SIG-M5 treated with dmso at 0.1 percent for 504 hours (cell line): ENCODE measurements at regions not wholly inside any gene's neighbourhood (a gene's known extent, or its start where the extent isn't known, plus 50 kb on each side); places are given as distances from the start of the nearest gene placed in this dataset.

ENCODE experiments used
- DNase-seq: peaks from one replicate; lab custom pipeline; 2025; ENCODE audit not compliant: unreplicated experiment; lab: John Stamatoyannopoulos, UW

DNA sequence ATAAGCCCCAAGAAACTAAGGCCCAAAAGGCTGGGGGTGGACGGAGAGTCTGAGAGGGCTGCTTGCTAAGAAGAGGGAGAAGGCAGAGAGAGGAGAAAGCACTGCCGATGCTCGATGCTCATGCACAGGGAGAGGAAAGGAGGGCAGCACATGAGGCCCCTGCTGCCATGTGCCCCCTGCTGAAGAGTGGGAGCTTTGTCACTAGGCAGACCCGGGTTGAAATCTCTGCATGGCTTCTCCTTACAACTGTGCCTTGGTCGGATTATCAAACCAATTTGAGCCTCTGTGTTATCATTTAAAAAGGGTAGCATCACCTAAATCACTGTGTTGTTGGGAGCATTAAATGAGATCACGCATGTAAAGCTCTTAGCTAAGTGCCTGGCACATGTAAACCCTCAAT is 330.5 kb downstream of the NXPE2 start:
- DNase-seq = no peak

DNA sequence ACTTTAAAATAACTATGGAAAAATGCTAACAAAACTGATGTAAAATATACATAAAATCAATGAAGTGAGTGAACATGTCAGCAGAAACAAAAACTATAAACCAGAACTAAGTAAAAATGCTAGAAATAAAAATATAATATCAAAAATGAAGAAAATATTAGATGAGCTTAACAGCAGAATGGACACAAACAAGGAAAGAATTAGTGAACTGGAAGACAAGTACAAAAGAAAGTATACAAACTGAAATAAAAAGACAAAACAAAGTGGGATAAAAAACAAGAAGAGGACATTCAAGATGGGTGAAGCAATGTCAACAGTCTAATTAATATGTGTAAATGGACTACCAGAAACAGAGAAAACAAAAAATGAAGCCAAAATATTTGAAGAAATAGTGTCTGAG is 339.2 kb downstream of the NXPE2 start:
- DNase-seq = no peak

DNA sequence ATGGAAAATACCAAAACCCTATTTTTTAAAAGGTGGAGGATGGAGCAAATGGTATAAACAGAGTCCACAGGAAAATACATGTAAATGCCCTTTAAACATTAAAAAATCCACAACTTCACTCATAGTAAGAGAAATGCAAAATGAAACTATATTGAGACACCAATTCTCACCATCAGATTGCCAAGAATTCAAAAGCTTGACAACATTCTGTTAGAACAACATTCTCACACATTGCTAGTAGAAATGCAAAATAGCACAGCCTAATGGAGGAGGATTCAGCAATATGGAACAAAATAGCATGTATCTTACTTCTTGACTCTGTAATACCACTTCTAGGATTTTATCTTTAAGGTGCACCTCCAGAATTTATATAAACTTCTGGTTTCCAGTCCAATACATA is 351.8 kb downstream of the NXPE2 start:
- no peak for DNase-seq

DNA sequence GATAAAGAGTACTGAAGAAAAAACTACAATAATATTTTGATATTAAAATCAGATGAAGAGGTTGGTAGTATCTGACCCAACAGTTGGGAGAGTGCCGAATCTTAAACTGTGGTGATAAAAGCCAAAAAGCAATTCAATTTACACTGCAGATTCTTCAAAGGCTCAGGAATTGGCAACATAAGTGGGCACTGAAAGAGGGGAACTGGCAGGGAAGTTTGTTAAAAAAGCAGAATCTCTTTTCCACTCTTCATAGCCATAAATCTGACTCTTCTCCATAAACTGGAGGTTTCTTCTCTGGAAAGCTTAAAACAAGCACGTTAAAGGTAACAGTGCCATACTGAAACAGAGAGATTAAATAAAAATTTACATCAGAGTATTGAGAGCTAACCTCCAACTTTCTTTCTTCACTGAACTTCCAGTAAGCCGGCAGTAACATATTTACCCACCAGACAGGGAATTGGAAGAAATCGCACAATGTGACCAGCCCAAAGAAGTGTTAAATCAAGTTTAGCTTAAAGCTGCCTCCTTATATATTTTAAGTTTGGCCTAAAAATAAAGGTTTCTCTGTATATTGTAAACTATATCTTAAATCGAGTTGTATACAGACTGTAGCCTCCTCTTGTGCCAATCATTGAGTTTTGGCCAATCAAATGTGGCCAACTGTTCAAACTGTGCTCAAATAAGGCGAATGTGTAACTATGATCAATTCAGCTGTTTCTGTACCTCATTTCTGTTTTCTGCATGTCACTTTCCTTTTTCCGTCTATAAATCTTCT is 358.3 kb downstream of the NXPE2 start:
- no peak for DNase-seq

DNA sequence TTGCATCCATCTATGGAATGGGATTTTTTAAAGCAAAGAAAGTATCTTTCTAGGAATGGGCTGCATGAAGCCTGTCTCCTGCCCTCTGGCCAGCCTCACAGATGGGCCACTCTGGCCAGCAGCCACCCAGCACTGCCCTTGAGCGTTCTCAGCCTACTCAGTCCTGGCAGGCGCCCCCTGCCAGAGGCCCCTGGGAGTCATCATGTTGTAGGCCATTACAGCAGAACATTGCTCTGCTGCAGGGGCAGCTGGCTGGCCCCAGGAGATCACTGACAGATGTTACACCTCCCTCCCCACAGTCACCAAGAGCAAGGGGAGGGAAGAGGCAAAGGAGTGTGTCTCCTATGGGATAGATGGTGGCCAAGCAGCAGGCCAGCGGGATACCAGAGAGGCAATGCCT is 363.7 kb downstream of the NXPE2 start:
- DNase-seq = no peak

DNA sequence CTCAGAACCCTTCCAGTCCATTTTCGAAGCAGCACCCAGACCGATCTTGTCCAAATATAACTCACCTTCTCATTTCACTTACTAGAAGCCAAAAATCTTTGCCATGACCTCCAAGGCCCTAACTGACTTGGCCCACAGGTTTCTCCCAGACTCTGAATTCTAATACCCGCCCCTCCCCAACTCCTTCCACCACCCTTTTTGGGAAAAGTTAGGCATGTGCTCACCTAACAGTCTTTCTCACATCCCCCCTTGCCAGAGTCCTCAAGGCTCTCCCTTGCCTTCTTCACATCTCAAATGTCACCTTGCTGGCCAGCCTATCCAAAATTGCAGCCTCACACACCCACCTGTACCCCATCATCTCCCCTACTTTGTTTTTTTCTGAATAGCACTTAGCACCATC is 369.3 kb downstream of the NXPE2 start:
- no peak for DNase-seq

DNA sequence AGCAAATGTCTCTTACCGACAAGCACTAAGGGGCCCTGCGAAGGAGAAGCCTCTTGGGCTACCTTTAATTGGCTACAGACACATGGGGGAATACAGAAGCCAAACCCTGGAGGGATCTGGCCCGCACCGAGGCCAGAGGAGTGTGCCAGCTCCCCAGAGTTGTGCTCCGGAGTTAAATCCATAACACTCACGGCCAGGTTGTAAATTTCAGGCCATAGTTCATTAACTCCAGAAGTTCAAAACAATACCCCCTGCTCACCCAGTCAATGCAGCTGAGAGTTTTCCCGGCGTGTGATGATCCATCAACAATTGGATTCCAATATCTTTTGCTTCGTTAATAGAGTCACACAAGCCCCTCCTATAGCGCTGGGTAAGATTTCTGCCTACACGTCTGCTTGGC is 371.5 kb downstream of the NXPE2 start:
- DNase-seq = no peak

DNA sequence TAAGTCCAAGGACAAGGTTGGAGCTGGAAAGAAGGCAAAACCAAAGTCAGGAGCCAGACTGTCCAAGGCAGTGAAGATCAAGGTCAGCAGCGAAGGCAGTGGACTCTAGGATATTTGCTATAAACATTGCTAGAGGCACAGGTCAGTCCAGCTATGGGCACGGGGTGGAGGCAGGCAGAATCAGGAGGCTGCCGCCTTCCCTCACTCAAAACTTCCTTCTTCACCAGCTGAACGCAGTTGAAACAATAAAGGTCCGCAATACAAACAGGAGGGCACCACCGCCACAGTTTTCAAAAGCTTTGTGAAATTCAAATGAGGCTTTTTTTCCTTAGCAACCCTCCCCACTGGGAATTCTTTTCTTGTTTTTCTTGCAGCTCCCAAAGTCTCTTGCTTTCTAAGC is 372.4 kb downstream of the NXPE2 start:
- DNase-seq = no peak

DNA sequence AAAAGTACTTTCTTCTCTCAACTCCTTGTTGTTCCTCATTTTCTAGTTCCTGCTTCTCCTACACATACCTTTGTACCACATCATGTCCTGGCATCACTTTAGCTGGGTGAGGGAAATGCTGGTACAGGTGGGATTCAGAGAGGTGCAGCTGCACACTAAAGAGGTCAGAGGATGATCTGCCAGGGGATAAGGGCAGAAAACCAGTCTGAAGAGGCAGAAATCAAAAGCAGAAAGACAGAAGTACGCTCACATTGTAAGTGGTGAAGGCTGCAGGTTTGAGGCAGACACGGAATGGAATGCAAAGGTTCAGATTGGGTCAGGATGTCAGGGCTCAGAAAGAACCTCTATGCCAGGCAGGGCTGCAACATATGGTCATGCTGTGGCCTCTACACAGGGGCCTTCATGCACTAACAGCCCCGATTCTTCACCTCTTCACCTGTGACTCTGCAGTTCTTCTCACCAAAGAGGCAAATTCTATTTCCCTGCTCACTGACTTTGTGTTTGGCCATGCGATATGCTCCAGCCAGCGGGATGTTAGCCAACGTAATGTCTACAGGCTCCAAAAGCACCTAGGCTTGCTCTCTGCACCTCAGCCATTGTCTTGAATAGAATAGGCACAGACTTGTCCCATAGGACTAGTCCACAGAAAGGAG is 373.7 kb downstream of the NXPE2 start:
- DNase-seq = no peak

DNA sequence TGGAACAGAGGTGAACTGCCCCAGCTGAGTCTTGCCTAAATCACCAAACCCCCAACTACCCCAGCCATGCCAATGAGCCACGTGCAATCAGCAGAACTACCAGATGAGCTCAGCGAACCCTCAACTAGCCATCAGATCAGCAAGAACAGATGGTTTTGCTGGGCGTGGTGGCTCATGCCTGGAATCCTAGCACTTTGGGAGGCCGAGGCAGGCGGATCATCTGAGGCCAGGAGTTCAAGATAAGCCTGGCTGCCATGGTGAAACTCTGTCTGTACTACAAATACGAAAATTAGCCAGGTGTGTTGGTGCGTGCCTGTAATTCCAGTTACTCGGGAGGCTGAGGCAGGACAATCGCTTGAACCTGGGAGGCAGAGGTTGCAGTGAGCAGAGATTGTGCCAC is 374.3 kb downstream of the NXPE2 start:
- no peak for DNase-seq

DNA sequence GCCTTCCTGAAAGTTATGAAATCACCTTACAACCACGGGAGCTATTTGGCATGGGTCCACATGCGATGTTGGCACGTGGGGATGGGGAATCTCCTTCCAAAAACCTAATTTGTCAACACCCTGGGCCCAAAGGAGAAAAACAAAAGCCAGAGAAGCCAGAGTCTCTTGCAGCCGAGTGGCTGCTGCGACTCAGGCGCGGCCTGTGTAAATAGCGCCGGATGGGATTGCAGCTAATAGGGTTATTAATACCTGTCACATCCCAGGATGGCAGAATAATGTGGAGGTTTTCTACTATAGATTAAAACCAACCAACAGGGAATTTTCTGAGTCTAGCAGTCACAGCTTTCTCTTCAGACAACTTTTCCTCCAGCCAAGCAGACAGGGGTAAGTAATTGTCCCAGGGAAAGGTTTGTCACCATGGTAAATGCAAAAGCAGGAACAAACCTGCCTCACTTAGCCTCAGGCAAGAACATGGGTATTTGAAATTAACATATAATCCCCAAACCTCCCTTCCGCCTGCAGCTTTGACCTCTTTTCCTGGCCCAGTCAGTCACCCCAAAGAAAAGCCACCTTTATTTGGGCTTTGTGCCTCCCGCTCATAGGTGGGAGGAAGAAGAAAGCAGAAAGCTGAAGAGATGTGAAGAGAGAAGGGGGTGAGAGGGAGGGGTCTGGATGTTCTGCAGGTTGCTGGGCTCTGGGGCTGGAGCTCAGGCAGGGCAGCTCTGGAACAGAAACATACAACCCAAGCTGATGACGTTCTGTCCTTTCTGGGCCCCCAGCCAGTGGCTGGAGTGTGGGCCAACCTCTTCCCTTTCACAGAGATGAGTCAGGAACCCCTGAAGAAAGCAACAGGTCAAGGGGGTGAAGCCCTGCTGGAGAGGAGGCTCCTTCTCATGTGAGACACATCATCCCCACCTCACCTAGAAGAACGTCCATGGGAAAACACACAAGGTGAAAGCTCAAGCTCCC is 376.5 kb downstream of the NXPE2 start:
- DNase-seq = no peak

DNA sequence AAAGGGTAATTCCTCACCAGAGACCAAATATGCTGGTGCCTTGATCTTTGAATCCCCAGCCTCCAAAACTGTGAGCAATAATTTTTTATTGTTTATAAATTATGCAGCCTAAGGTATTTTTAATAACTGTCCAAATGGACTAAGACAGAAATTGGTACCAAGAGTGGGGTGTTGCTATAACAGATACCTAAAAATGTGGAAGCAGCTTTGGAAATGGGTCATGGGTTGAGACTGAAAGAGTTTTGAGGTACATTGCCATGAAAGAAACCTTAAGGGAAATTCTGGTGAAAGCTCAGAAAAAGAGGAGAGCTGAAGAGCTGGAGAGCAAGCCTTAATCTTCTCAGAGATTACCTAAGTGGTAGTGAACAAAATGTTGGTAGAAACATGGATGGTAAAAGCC is 378.2 kb downstream of the NXPE2 start:
- DNase-seq = no peak

DNA sequence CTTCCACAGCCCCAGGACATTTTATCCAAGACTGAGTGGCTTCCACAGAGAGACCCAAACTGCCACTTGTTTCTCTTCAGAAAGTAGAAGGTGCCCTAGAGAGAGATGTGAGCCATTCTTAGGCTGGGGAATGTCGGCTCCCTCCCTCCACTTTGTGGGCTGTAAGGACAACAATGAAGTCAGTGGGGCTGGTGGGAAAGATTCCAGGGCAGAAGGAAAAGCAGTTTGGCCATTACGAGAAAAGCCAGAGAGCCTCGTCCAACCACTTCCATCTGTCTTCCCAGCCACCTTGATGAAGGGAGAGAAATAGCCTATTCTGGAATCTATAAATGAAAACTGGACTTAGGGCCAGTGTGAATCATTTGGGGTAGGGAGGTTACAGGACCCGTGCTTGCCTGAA is 382.5 kb downstream of the NXPE2 start:
- DNase-seq = no peak

DNA sequence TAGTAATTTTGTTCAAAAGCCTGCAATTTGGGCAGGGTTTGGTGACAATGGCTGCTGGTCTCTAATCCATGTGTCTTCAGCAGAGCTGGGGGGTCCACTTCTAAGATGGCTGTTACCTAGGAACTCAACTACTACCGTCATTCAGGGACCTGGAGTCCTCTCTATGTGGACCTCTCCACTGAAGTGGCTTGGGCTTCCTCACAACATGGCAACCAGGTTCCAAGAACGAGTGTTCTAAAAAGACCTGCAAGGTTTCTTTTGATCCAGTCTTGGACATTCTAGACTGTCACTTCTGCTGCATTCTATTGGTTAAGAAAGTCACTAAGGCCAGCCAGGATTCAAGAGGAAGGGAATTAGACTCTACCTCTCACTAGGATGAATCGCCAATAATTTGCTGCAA is 387.0 kb downstream of the NXPE2 start:
- DNase-seq = no peak

DNA sequence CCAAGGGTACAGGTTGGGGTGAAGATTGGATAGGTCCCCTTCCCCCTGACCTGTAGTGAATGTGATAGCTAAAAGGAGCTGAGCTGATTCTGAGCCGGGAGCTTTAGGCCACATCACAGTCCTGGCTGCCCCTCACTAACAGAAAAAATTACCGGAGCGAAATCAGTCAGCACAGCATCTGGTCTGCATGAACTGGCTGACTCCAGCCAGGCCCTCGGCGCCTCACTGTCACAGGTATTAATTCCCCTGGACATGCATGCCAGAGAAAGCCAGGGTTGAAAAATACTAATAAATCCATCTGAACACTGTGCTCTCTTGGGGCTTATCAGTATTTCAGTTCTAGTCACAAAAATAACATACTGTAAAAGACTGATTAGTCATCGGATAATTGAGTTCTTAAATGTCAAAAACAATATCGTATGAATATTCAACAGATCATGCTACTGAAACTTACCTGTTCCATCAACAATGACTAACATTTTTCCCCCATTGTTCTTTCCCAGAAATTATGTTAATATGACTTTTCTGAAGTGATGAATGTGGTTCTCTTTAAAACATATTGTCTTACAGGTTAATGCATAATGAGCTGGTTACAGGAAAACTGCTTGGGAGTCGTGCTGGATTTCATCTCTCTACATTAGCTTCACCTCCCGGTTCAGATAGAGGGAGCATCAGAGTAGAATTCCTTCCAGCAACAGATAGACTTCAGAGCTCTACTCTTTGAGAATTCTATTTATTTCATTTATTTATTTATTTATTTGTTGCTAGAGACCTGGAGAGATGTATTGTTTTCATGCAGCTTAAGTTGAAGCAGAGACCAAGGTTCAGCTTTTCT is 387.7 kb downstream of the NXPE2 start:
- no peak for DNase-seq

DNA sequence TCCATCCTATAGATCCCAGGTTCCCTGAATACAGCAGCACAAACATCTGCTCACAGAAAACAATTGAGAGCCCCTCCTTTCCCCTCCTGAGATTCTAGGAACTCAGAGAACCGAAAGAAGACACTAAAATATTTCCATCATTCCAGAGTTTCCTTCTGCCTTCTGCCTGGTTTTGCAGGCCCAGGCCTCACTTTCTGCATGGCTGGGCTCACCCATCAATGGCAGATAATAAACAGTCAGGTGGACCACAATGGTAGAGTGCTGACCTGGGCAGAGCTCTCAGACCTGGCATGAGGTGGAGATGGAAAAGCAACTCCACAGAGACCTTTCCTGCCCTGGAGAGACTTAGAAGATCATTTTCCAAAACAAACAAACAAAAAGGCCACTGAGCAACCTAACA is 389.1 kb downstream of the NXPE2 start:
- no peak for DNase-seq

DNA sequence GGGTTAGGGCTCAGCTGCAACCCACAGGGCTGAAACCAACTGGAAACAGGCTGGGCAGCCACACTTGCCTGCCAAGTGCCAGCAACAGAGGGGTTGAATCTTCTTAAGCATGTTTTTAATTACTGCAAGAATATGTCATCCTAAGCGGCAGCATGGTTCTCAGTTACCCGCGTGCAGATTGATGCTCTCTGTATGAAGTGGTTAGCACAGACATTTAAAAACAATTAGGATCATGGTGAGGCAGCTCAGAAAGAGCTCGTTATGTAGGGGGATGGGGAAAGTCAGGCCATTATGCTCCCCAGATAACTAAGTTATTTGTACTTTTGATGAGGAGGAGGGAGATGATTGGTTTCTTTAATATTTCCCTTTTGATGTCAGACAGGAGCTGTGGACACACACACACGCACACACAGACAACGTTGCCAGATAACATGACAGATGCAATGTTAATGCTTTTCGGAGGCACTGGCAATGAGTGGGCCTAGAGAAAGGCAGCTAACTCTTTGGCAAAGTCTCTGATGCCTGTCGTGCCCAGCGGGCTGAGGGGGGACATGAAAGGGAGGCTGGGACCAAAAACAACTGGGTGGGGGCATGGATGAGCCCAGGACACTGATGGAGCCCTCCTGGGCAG is 389.7 kb downstream of the NXPE2 start:
- DNase-seq = no peak

DNA sequence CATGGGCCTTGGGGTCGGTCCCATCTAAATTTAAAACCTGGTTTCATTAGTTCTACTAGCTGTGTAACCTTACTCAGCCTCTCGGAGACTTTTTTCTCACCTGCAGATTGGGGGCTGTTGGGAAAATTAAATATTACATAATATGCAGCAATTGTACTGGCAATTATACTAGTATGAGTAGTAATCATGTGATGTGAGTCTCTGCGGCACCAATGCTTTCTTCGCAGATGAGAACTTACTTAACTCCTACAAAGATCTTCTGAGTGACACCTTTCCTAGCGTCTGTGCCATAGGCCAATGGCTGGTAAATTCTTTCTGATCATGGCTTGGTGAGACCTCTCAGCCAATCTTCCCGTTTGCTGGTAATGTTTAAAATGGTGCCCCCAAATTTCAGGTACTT is 391.3 kb downstream of the NXPE2 start:
- no peak for DNase-seq

DNA sequence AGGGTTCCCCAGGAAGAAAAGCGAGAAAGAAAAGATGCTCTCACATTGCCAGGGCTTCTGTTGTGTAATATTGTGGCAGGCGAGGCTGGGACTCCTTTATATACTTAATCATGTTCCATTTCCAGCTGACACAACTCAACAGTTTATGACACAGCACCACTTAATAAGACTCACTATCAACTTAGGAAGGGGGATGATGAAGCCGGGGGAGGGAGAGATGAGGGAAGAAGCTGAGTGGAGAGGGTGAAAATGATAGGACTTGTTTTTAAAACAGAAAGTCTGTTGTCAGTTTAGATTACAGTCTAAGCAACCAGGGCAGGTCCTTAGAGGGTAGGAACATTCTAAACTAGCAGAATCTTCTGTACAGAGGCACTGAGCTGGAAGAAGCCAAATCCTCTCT is 397.0 kb downstream of the NXPE2 start:
- no peak for DNase-seq

DNA sequence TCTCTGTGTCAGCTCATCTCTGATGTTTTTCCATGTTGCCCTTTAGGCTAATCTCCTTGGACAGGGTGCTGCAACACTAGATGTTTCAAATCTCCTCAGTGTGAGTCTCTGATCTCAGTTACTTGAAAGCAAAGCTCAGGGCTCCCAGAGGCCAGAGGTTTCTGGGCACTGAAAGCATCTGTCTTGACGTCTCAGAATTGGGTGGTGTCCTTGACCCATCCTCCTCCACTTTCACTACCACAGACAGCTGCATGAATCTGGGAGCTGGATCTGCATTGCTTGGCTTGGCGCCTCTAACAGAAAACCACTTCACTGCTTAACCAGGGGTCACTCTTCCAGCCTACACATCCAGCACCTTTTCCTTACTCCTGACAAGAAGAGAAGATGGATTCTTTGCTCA is 399.4 kb downstream of the NXPE2 start:
- DNase-seq = no peak
